HEK293T (cell line): ENCODE measurements at regions not wholly inside any gene's neighbourhood (a gene's known extent, or its start where the extent isn't known, plus 50 kb on each side); places are given as distances from the start of the nearest gene placed in this dataset.

Source experiments
- CTCF ChIA-PET: fragments of 350-600 bp; formaldehyde crosslinking; extraction: SDS; loops from one replicate; lab custom pipeline; 2021; ENCODE audit warnings: antibody characterized with exemption, inconsistent platforms; lab: Yijun Ruan, JAX
- POLR2A ChIA-PET: fragments of 350-600 bp; formaldehyde crosslinking; extraction: SDS; loops from one replicate; lab custom pipeline; 2020; ENCODE audit warnings: antibody characterized with exemption, inconsistent platforms; lab: Yijun Ruan, JAX
- DNase-seq: peaks from one replicate; pipeline ENCODE4 v3.0.0; 2012; ENCODE audit warnings: mixed read lengths; ENCODE audit errors: extremely low spot score
- ARNT ChIP-seq: fragments of 450-650 bp; IDR thresholded peaks from 2 replicates; pipeline ENCODE4 v1.6.1; 2017; ENCODE audit warnings: mild to moderate bottlenecking
- BHLHE40 ChIP-seq: fragments of 450-650 bp; IDR thresholded peaks from 2 replicates; pipeline ENCODE4 v1.6.1; 2016; ENCODE audit warnings: mild to moderate bottlenecking, moderate library complexity, borderline replicate concordance
- CTBP1 ChIP-seq: fragments of 450-650 bp; IDR thresholded peaks from 2 replicates; pipeline ENCODE4 v1.6.1; 2016; ENCODE audit warnings: borderline replicate concordance
- ELF4 ChIP-seq: fragments of 450-650 bp; IDR thresholded peaks from 2 replicates; pipeline ENCODE4 v1.6.1; 2017; ENCODE audit warnings: antibody characterized with exemption
- FOXA1 ChIP-seq: fragments of 450-650 bp; IDR thresholded peaks from 2 replicates; pipeline ENCODE4 v1.6.1; 2016; ENCODE audit warnings: mild to moderate bottlenecking
- FOXK2 ChIP-seq: fragments of 450-650 bp; IDR thresholded peaks from 2 replicates; pipeline ENCODE4 v1.6.1; 2016; ENCODE audit warnings: mild to moderate bottlenecking
- FOXM1 ChIP-seq: fragments of 450-650 bp; IDR thresholded peaks from 2 replicates; pipeline ENCODE4 v1.6.1; 2017; ENCODE audit warnings: mild to moderate bottlenecking, borderline replicate concordance
- HDGF ChIP-seq: fragments of 450-650 bp; IDR thresholded peaks from 2 replicates; pipeline ENCODE4 v1.6.1; 2017; ENCODE audit warnings: antibody characterized with exemption, borderline replicate concordance
- L3MBTL2 ChIP-seq: fragments of 450-650 bp; conservative IDR thresholded peaks from 2 replicates; pipeline ENCODE4 v1.6.1; 2016; ENCODE audit warnings: mild to moderate bottlenecking
- LEF1 ChIP-seq: fragments of 450-650 bp; IDR thresholded peaks from 2 replicates; pipeline ENCODE4 v1.6.1; 2017; ENCODE audit warnings: mild to moderate bottlenecking, borderline replicate concordance
- NFRKB ChIP-seq: fragments of 450-650 bp; IDR thresholded peaks from 2 replicates; pipeline ENCODE4 v1.6.1; 2016; ENCODE audit warnings: mild to moderate bottlenecking, moderate library complexity
- PKNOX1 ChIP-seq: fragments of 450-650 bp; IDR thresholded peaks from 2 replicates; pipeline ENCODE4 v1.6.1; 2016
- SP1 ChIP-seq: fragments of 450-650 bp; IDR thresholded peaks from 2 replicates; pipeline ENCODE4 v1.6.1; 2017
- SUZ12 ChIP-seq: fragments of 450-650 bp; IDR thresholded peaks from 2 replicates; pipeline ENCODE4 v1.6.1; 2016; ENCODE audit warnings: mild to moderate bottlenecking
- TARDBP ChIP-seq: fragments of 450-650 bp; IDR thresholded peaks from 2 replicates; pipeline ENCODE4 v1.6.1; 2016
- ZNF384 ChIP-seq: fragments of 450-650 bp; IDR thresholded peaks from 2 replicates; pipeline ENCODE4 v1.6.1; 2016

- CTCF ChIA-PET, result no interaction called here
These were observed 759.3 kb downstream of the BCL11B start for GRCh38 chr14:98512501-98513251.

GRCh38 chr14:98513558-98513957, 758.4 kb downstream of the BCL11B start:
- POLR2A ChIA-PET, result no interaction called here
- CTCF ChIA-PET, result no interaction called here
- DNase-seq, result no peak
- no peak for TF ChIP-seq ZNF384
- TF ChIP-seq FOXM1, result no peak
- no peak for TF ChIP-seq BHLHE40

More at GRCh38 chr14:98512501-98513251, 759.3 kb downstream of the BCL11B start:
- POLR2A ChIA-PET, result no interaction called here
- TF ChIP-seq CTBP1 (no peak), ELF4 (no peak), TARDBP (no peak), PKNOX1 (no peak), ARNT (no peak)
- DNase-seq, result no peak

- CTCF ChIA-PET, result no interaction called here
- no peak for DNase-seq
- TF ChIP-seq PKNOX1, result no peak
- TF ChIP-seq HDGF, result no peak
- no peak for TF ChIP-seq BHLHE40
- TF ChIP-seq ELF4, result no peak
- TF ChIP-seq CTBP1, result no peak
- TF ChIP-seq FOXA1, result no peak
- no peak for TF ChIP-seq SP1
- no peak for TF ChIP-seq SUZ12
- no peak for TF ChIP-seq TARDBP
- TF ChIP-seq ARNT, result no peak
- no peak for TF ChIP-seq ZNF384
- POLR2A ChIA-PET, result no interaction called here
These were observed 758.0 kb downstream of the BCL11B start for GRCh38 chr14:98514016-98514415.

- ChIA-PET POLR2A (no interaction called here), CTCF (no interaction called here)
- DNase-seq, result no peak
- no peak for TF ChIP-seq PKNOX1
- TF ChIP-seq SUZ12, result no peak
- no peak for TF ChIP-seq ELF4
- no peak for TF ChIP-seq LEF1
- no peak for TF ChIP-seq ARNT
- TF ChIP-seq NFRKB, result no peak
- no peak for TF ChIP-seq ZNF384
- no peak for TF ChIP-seq FOXK2
- no peak for TF ChIP-seq FOXA1
- no peak for TF ChIP-seq TARDBP
These were observed 735.7 kb downstream of the BCL11B start for GRCh38 chr14:98536256-98536655.

- POLR2A ChIA-PET, result no interaction called here
These were observed 729.7 kb downstream of the BCL11B start for GRCh38 chr14:98542316-98542715.

GRCh38 chr14:98543074-98543473, 728.9 kb downstream of the BCL11B start:
- ChIA-PET CTCF (no interaction called here), POLR2A (no interaction called here)
- no peak for DNase-seq
- TF ChIP-seq SP1 (no peak), PKNOX1 (no peak), ELF4 (no peak)

More at GRCh38 chr14:98542316-98542715, 729.7 kb downstream of the BCL11B start:
- DNase-seq, result no peak
- CTCF ChIA-PET, result no interaction called here
- no peak for TF ChIP-seq FOXK2

GRCh38 chr14:98544174-98544573, 727.8 kb downstream of the BCL11B start:
- TF ChIP-seq HDGF (no peak), FOXA1 (no peak), FOXM1 (no peak), PKNOX1 (no peak), ARNT (no peak), CTBP1 (no peak), TARDBP (no peak), ELF4 (no peak), SP1 (no peak), ZNF384 (no peak), LEF1 (no peak), BHLHE40 (no peak), NFRKB (no peak), L3MBTL2 (no peak), FOXK2 (no peak), SUZ12 (no peak)
- ChIA-PET CTCF (no interaction called here), POLR2A (no interaction called here)
- no peak for DNase-seq
